GM12873 (cell line): ENCODE measurements at regions not wholly inside any gene's neighbourhood (a gene's known extent, or its start where the extent isn't known, plus 50 kb on each side); places are given as distances from the start of the nearest gene placed in this dataset.

Experiments
- TF ChIP-seq, protein P1 (sequence below): IDR thresholded peaks from 2 replicates; pipeline ENCODE4 v1.5.1; 2012; ENCODE audit warnings: low read depth, mild to moderate bottlenecking, moderate library complexity, low read length, control low read depth; ENCODE audit not compliant: insufficient read depth; ENCODE audit errors: missing control alignments

DNA sequence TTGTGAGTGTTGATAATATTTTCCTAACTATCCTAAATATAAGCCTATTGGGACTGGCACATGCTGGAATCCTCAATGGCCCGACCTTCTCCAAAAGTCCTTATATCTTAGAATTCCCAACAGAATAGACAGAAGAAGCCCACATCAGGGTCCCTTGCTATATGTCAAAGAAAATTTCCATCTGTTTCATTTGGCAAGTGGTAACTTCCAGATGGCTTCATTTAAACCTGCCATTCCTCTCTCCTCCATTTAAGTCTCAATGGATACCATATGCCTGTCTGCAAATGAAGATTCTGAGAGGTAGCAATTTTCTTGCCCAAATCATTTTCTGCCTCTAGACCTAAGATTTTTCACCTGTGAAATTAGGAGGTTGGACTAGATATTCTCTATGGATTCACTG, 73.1 kb upstream of the KCNA4 start:
- TF ChIP-seq, protein P1, sequence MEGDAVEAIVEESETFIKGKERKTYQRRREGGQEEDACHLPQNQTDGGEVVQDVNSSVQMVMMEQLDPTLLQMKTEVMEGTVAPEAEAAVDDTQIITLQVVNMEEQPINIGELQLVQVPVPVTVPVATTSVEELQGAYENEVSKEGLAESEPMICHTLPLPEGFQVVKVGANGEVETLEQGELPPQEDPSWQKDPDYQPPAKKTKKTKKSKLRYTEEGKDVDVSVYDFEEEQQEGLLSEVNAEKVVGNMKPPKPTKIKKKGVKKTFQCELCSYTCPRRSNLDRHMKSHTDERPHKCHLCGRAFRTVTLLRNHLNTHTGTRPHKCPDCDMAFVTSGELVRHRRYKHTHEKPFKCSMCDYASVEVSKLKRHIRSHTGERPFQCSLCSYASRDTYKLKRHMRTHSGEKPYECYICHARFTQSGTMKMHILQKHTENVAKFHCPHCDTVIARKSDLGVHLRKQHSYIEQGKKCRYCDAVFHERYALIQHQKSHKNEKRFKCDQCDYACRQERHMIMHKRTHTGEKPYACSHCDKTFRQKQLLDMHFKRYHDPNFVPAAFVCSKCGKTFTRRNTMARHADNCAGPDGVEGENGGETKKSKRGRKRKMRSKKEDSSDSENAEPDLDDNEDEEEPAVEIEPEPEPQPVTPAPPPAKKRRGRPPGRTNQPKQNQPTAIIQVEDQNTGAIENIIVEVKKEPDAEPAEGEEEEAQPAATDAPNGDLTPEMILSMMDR, result no peak

DNA sequence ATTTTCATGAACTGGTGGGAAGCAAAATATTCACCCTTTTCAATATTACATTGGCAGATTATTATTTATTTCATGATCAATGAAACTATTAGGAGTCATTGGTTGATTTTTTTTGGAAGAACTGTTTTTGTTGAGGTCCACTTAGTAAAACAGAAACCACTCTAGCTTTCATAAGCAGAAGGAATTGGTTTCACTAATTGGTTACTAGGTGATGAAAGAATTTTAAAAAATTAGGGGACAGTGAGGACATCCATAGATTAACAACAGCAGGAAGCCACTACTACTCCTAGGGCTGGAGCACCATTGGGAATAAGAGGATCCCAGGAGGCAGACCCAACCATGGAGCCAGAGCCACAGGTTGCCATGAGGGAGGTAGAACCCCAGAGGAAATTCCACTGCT, 74.4 kb upstream of the KCNA4 start:
- TF ChIP-seq, protein P1, result no peak

DNA sequence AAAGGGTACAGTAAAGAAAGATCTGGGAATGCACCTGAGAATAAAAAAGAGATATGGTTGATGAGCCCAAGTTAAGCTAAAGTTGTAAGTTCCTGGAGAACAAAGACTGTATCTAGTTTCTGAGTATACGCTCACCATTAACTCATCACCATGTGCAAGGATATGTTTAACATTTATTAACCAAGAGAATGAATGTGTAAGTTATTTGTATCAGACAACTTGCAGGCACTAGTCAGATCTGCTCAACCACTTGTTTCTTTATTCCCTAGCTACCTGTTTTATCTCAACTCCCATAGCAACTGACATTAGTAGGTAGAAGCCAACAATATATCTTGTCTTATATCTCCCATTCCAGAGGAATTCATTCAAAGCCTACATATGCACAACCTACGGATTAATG, 74.9 kb upstream of the KCNA4 start:
- TF ChIP-seq, protein P1, result no peak

DNA sequence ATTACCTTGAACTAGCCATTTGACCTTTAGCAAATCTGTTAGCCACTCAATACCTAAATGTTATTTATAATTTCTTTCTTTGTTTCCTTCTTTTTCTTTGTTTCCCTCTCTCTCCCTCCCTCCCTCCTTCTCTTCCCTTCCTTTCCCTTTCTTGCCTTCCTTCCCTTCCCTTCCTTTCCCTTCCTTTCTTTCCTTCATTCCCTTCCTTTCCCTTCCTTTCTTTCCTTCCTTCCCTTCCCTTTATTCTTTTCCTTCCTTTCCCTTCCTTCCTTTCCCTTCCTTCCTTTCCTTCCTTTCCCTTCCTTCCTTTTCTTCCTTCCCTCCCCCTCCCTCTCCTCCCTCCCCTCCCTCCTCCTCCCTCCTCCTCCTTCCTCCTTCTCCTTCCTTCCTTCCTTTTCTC, 75.7 kb upstream of the KCNA4 start:
- TF ChIP-seq, protein P1, result no peak

DNA sequence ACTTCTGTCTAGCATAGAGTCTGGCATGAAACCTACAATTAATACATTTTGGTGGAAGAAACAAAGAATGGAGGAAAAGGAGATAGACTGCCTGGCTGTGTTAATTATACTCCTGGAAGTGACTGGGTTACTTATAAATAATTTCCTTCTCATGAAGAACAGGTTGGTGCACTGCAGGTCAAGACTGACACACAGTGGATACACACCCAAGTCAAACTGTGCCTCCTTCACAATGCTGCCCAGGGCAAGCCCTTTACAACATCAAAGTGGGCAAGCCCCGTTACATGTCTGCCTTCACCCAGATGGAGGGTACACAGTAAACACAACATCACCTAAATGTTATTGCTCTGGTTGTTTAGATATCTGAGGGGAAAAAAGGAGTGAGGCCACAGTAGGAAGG, 83.7 kb upstream of the KCNA4 start:
- TF ChIP-seq, protein P1, result no peak

DNA sequence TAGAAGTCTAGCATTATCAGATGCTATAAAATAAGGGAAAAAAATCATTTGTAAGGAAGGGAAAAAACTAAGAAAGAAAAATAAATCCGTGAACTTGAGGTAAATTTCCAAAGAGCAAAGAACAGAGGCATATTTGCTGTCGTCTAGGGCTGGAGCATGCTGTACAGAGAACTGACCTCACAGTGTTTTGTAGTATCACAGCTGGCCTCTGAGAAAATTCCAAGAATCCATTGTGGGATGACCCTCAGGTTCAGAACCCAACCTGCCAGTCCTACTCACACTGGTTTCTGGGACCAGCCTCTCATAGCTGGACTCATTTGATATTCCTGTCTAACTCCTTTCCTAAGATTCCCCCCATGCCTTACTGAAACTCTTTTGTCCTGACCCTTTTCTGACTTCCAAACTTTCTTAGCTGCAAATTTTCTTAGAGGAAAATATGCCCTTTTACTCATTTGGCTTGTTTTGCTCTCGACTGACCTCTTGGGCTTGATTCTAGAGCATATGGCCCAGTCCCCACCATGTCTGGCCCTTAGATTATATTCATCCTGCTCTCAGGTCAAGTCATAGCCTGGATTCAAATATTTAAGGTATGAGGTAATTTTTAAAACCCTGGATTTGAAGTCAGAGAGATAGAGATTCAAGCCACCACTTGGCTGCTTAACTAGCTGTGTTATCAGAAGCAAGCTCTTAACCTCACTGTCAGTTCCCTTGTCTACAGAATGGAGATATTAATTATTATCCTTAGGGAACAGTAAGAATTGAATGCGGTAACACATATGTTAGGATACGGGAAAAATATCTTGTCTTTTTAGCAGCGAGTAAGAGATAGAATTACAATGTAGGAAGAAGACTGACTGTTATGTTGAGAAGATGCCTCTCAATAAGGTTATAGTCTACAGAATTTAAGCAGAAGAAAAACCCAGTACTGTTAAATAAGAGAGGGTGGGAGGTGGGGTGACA, 89.7 kb upstream of the KCNA4 start:
- TF ChIP-seq, protein P1, result no peak

DNA sequence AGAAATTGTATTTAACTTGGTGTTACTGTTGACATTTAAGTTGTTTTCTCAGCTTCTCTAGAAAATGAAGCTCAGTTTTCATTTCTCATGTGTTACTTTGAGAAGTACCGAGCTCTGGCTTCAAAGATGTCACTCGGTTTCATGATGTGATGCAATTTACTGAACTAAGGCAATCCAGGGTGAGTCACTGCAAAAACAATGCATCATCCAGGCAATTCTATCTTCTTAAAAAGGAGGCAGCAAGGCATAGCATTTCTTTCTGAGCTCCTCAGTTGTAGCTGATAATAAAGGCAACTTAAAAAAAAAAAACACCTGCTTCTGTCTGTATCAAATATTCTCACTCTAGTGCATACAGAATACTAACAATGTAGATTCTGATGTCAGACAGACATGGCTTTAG, 91.1 kb upstream of the KCNA4 start:
- TF ChIP-seq, protein P1, result no peak
